ENCODE measurements at regions not wholly inside any gene's neighbourhood (a gene's known extent, or its start where the extent isn't known, plus 50 kb on each side); places are given as distances from the start of the nearest gene placed in this dataset.
A peak's percentile ranks its signal among the peaks of the same experiment; 100 is the strongest.

DNA sequence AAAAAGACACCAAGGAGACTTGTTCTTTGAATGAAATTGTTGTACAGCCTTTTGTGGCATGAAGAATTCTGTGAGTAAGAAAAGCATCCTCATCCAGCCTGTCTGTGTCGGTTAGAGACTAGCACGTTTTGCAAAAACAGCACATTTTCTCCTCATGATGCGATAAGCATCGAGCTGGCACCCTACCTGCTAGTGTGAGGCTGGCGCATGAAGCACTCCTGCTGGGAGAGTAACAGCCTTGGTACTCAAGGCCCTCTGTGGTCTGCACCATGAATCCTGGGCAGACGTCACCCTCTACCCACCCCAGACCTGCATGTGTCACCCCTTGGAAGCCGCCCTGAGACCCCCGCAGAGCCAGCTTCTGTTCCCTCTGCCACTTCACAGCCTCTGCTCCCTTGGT, 92.6 kb upstream of the TMEM132E start:
- H3K4me1 ChIP-seq (ENCODE audit: control insufficient read depth in 1 of 2, insufficient read depth in 2 of 2, low read length in 2 of 2), result peaks cover 21 to 23% of the 10 kb centered on the region in 2 donors
- no peak overlapping the region for H3K4me3 ChIP-seq (replicated peaks in 1 of 3; ENCODE audit: low read depth in 2 of 3, low read length in 3 of 3)
- peak overlapping the region in 1 of 7 donors; percentile 15 for H3K27ac Mint-ChIP-seq
- H3K4me1 Mint-ChIP-seq, result peaks cover 22% of the 10 kb centered on the region
- no peak overlapping the region for H3K4me3 Mint-ChIP-seq
- no peaks in the 10 kb centered on the region for H3K9me3 ChIP-seq (replicated peaks in 1 of 2; ENCODE audit: control insufficient read depth in 1 of 2, insufficient read depth in 1 of 2, low read length in 2 of 2)
- TF ChIP-seq CTCF (IDR thresholded peaks at IDR 0.05), result no peak
- H3K27me3 Mint-ChIP-seq (ENCODE audit: low read depth in 3 of 3), result peaks cover 16 to 41% (median 33%) of the 10 kb centered on the region in 3 donors
- no peaks in the 10 kb centered on the region for H3K79me2 ChIP-seq (ENCODE audit: insufficient read depth, low read length)
- peaks cover 0 to 3% (median 0%) of the 10 kb centered on the region in 7 donors for H3K9me3 Mint-ChIP-seq
- intact Hi-C loops (cut with micrococcal nuclease), result no loop called here
- no peak for DNase-seq
- H3K36me3 ChIP-seq (replicated peaks in 1 of 2; ENCODE audit: control insufficient read depth in 1 of 2, insufficient read depth in 2 of 2, low read length in 2 of 2), result no peaks in the 10 kb centered on the region
- no peaks in the 10 kb centered on the region for H4K20me1 ChIP-seq (ENCODE audit: insufficient read depth, low read length)
- no peaks in the 10 kb centered on the region for H3K36me3 Mint-ChIP-seq
- H3K9ac ChIP-seq (ENCODE audit: insufficient read depth, low read length, poor library complexity, severe bottlenecking), result no peak overlapping the region
- no peak overlapping the region for H3K27ac ChIP-seq (ENCODE audit: low read depth in 1 of 2, low read length in 2 of 2)
- H3K27me3 ChIP-seq (ENCODE audit: control insufficient read depth in 2 of 2, insufficient read depth in 2 of 2, low read length in 2 of 2), result peaks cover 6 to 15% of the 10 kb centered on the region in 2 donors
- H3K4me2 ChIP-seq (replicated peaks; ENCODE audit: extremely low read depth, low read length, poor library complexity, severe bottlenecking), result no peak overlapping the region
- WGBS (ENCODE audit: insufficient coverage), result 84% methylated on average over 7 of the region's 8 CpGs
- no peak overlapping the region for H2AFZ ChIP-seq (ENCODE audit: insufficient read depth, low read depth, low read length, poor library complexity, severe bottlenecking)

DNA sequence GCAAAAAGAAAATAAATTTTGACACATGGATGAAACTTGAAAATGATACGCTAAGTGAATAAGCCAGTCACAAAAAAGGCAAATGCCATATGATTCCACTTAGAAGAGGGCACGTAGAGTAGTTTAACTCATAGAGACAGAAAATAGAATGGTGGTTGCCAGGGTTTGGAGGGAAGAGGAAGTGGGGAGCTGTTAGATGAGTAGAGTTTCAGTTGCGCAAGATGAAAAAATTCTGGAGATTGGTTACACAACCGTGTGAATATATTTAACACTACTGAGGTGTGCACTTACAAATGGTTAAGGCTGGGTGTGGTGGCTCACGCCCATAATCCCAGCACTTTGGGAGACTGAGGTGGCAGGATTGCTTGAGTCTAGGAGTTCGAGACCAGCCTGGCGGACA, 93.4 kb upstream of the TMEM132E start:
- H3K27me3 Mint-ChIP-seq (ENCODE audit: low read depth in 3 of 3), result peaks cover 19 to 41% (median 32%) of the 10 kb centered on the region in 3 donors
- peak overlapping the region in 1 of 2 donors; percentile 1 for H3K4me3 Mint-ChIP-seq
- 13% methylated on average over 2 of the region's 7 CpGs for WGBS (ENCODE audit: insufficient coverage)

More for the DNA sequence above, 93.4 kb upstream of the TMEM132E start:
- TF ChIP-seq CTCF (IDR thresholded peaks at IDR 0.05), result no peak
- Histone ChIP-seq H3K27me3 (ENCODE audit: control insufficient read depth in 2 of 2, insufficient read depth in 2 of 2, low read length in 2 of 2) (peaks cover 6 to 16% of the 10 kb centered on the region in 2 donors), H3K36me3 (replicated peaks in 1 of 2; ENCODE audit: control insufficient read depth in 1 of 2, insufficient read depth in 2 of 2, low read length in 2 of 2) (no peaks in the 10 kb centered on the region), H3K4me2 (replicated peaks; ENCODE audit: extremely low read depth, low read length, poor library complexity, severe bottlenecking) (peak overlapping the region; percentile 9), H2AFZ (ENCODE audit: insufficient read depth, low read depth, low read length, poor library complexity, severe bottlenecking) (no peak overlapping the region), H3K9ac (ENCODE audit: insufficient read depth, low read length, poor library complexity, severe bottlenecking) (no peak overlapping the region), H3K4me1 (ENCODE audit: control insufficient read depth in 1 of 2, insufficient read depth in 2 of 2, low read length in 2 of 2) (peaks cover 21 to 23% of the 10 kb centered on the region in 2 donors), H4K20me1 (ENCODE audit: insufficient read depth, low read length) (no peaks in the 10 kb centered on the region), H3K79me2 (ENCODE audit: insufficient read depth, low read length) (no peaks in the 10 kb centered on the region), H3K27ac (ENCODE audit: low read depth in 1 of 2, low read length in 2 of 2) (no peak overlapping the region), H3K4me3 (replicated peaks in 1 of 3; ENCODE audit: low read depth in 2 of 3, low read length in 3 of 3) (no peak overlapping the region), H3K9me3 (replicated peaks in 1 of 2; ENCODE audit: control insufficient read depth in 1 of 2, insufficient read depth in 1 of 2, low read length in 2 of 2) (no peaks in the 10 kb centered on the region)
- DNase-seq, result peak; percentile 54 to 89 (median 83)
- peaks cover 22% of the 10 kb centered on the region for H3K4me1 Mint-ChIP-seq
- no peaks in the 10 kb centered on the region for H3K36me3 Mint-ChIP-seq
- H3K9me3 Mint-ChIP-seq, result peaks cover 0 to 4% (median 0%) of the 10 kb centered on the region in 7 donors
- intact Hi-C loops (cut with micrococcal nuclease), result no loop called here
- peak overlapping the region in 3 of 7 donors; percentile 23 to 51 (median 49) for H3K27ac Mint-ChIP-seq

Measured in CD14-positive monocyte (primary cell).